Fibroblast of mammary gland (primary cell): ENCODE measurements at regions not wholly inside any gene's neighbourhood (a gene's known extent, or its start where the extent isn't known, plus 50 kb on each side); places are given as distances from the start of the nearest gene placed in this dataset.

Experiments used
- DNase-seq: peaks from one replicate; pipeline ENCODE4 v3.0.0-alpha.2; 2010; ENCODE audit warnings: low read depth
- H3K4me3 ChIP-seq: 2 replicates; pipeline ENCODE4 v1.5.1; 2011; ENCODE audit warnings: low read depth, mild to moderate bottlenecking, low read length, moderate library complexity; ENCODE audit not compliant: control insufficient read depth
- CTCF ChIP-seq: conservative IDR thresholded peaks from 2 replicates; pipeline ENCODE4 v1.5.1; 2011; ENCODE audit warnings: low read depth, low read length, inconsistent platforms; ENCODE audit not compliant: control insufficient read depth, insufficient read depth

GRCh38 chr14:89013698-89014568, 189.5 kb downstream of the TTC8 start:
- no peak overlapping the region for H3K4me3 ChIP-seq
- no peak for TF ChIP-seq CTCF
- no peak for DNase-seq

- DNase-seq, result no peak
- H3K4me3 ChIP-seq, result no peak overlapping the region
- TF ChIP-seq CTCF, result no peak
Observed at GRCh38 chr14:89014569-89014850, 190.1 kb downstream of the TTC8 start.

GRCh38 chr14:89015016-89015415, 190.6 kb downstream of the TTC8 start:
- peak; percentile 37 for DNase-seq
- no peak overlapping the region for H3K4me3 ChIP-seq
- TF ChIP-seq CTCF, result peak; percentile 39

- TF ChIP-seq CTCF, result no peak
- no peak overlapping the region for H3K4me3 ChIP-seq
Observed at GRCh38 chr14:89017417-89017816, 193.0 kb downstream of the TTC8 start.

GRCh38 chr14:89022274-89022673, 197.8 kb downstream of the TTC8 start:
- TF ChIP-seq CTCF, result no peak
- no peak for DNase-seq
- no peak overlapping the region for H3K4me3 ChIP-seq

More at GRCh38 chr14:89017417-89017816, 193.0 kb downstream of the TTC8 start:
- DNase-seq, result no peak

GRCh38 chr14:89024691-89025090, 200.2 kb downstream of the TTC8 start:
- H3K4me3 ChIP-seq, result no peak overlapping the region
- no peak for TF ChIP-seq CTCF
- DNase-seq, result peak; percentile 11
